ENCODE measurements at regions not wholly inside any gene's neighbourhood (a gene's known extent, or its start where the extent isn't known, plus 50 kb on each side); places are given as distances from the start of the nearest gene placed in this dataset.

DNA sequence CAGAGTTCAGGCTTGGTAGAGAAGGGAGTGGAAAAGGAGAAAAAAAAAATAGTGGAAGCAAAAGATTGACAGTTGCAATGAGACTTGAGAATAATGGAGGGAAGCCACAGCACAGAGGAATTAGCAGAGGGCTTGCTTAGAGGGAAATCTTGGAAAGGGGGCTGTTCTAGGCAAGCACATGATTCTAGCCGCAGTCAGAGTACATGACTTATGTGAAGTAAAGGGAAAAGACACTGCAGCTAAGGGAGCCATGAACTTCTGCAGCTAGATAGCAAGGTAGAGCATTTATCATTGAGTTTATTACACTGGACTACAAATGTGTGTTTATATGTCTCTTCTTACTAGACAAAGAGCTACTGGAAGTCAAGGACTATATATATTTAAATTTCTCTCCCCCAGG, 144.0 kb upstream of the OPCML start:
- no peak for TF ChIP-seq ZBTB1 (CRISPR knock-in tag; IDR thresholded peaks at IDR 0.05; ENCODE audit: borderline replicate concordance)
- TF ChIP-seq, protein P1, sequence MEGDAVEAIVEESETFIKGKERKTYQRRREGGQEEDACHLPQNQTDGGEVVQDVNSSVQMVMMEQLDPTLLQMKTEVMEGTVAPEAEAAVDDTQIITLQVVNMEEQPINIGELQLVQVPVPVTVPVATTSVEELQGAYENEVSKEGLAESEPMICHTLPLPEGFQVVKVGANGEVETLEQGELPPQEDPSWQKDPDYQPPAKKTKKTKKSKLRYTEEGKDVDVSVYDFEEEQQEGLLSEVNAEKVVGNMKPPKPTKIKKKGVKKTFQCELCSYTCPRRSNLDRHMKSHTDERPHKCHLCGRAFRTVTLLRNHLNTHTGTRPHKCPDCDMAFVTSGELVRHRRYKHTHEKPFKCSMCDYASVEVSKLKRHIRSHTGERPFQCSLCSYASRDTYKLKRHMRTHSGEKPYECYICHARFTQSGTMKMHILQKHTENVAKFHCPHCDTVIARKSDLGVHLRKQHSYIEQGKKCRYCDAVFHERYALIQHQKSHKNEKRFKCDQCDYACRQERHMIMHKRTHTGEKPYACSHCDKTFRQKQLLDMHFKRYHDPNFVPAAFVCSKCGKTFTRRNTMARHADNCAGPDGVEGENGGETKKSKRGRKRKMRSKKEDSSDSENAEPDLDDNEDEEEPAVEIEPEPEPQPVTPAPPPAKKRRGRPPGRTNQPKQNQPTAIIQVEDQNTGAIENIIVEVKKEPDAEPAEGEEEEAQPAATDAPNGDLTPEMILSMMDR (CRISPR knock-in tag; IDR thresholded peaks at IDR 0.05) = no peak
- no peak for TF ChIP-seq ZNF619 (CRISPR knock-in tag; IDR thresholded peaks at IDR 0.05)
